HG02588 (cell line): ENCODE measurements at regions not wholly inside any gene's neighbourhood (a gene's known extent, or its start where the extent isn't known, plus 50 kb on each side); places are given as distances from the start of the nearest gene placed in this dataset.

ENCODE experiments used
- ATAC-seq: cut with Tn5 transposase; IDR thresholded peaks from one replicate; pipeline ENCODE4 v1.9.1; 2021; ENCODE audit warnings: mild to moderate bottlenecking, moderate library complexity; ENCODE audit not compliant: unreplicated experiment

- ATAC-seq, result no peak
Measured at GRCh38 chr6:1257778-1258177, 54.1 kb upstream of the FOXQ1 start.

GRCh38 chr6:1256435-1257008, 55.4 kb upstream of the FOXQ1 start:
- ATAC-seq, result no peak

GRCh38 chr6:1255636-1256365, 56.1 kb upstream of the FOXQ1 start:
- ATAC-seq, result no peak

DNA sequence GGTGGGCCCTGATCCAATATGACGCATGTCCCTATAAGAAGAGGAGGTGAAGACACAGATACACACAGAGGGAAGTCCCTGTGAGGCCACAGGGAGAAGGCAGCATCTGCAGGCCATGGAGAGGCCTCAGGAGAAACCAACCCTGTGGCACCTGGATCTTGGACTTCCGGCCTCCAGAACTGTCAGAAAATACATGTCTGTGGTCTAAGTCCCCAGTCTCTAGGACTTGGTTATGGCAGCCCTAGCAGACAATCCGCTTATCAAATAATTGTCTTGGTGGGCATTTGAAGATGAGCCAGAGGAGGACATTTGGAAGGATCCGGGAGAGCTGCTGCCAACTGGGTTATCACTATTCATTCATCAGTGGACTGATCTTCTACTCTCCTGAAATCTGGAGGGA, 57.6 kb upstream of the FOXQ1 start:
- no peak for ATAC-seq

DNA sequence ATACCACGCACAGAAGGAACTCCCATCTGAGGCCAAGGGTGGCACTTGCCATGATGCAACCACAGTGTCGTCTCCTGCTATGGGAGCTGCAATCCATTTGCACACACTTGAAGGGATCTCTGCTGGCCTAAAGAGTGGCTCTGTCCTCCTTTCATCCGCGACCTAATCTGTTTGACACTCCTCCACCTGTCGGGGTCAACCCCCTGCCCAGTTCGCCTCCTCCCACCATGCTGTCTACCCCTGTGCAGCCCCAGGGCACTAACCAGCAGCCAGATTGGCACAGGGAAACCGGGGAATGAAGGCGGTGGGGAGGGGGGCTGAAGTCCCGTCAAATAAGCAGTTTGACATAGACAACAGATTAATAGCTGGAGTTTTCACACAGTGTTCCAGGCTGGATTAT, 58.1 kb upstream of the FOXQ1 start:
- ATAC-seq, result no peak

GRCh38 chr6:1251198-1252155, 60.4 kb upstream of the FOXQ1 start:
- no peak for ATAC-seq

DNA sequence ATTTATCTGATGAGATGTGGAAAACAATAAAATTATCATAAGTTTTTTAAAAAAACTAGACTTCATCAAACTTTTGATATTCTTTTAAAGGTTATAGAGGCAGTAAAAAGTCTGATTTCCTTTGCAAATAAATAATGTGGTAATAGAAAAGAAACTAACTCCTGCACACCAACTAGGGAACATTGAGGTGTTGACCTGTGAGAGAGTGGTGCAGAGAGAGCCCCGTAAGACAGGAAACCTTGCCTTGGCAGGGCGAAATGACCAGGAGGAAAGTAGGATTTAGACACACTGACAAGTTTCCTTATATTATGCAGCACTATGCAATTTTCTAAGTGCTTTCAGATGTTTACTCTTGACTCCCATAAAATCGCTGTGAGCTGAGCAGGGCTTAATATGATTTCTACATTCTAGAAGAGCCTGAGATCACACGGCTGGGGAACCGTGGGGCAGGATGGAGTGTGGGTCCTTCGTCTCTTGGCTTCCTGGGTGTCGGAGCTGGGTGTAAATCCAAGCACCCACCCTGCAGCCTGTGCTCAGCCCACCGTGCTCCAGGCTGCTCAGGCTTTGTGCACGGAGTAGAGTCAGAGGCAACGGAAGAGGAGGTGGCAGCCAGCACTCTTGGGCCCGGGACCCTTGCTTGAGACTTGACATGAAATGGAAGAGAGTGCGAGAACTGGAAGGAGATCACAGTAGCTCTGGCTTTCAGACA, 61.3 kb upstream of the FOXQ1 start:
- ATAC-seq, result no peak

DNA sequence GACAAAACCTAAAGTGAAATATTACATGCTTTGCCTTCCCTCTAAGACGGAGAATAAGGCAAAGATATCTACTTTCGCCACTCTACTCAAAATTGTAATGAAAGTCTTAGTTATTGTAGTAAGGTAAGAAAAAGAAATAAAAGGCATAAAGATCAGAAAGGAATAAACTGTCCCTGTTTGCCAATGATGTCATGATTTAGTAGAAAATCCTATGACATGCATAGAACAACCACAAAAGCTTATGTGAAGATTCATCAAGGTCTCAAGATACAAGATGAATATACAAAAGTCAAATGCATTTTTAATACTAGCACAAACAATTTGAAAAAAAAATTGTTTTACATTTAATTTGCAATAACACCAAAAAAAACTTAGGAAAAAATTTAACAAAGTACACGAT, 64.0 kb upstream of the FOXQ1 start:
- ATAC-seq, result no peak

- ATAC-seq, result no peak
Measured at GRCh38 chr6:1247056-1247455, 64.8 kb upstream of the FOXQ1 start.

DNA sequence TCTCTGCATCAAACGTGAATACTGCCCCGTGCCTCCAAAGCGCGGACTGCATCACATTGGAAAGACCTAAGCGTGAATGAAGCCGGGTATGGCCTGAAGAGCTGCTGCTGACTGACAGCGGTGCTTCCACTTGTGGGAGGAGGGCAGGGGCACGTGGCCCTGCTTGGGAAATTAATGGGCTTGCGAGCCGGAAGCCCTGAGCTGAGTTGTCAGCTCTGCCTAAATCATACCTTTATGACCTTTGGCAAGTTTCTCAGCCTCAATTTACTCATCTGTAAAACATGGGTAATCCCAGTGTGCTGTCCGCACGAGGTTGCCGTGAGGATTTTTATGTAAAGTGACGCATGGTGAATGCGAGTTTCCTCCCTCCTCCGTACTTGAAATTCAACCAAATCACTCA, 67.0 kb upstream of the FOXQ1 start:
- ATAC-seq, result no peak

GRCh38 chr6:1244278-1244677, 67.6 kb upstream of the FOXQ1 start:
- no peak for ATAC-seq

DNA sequence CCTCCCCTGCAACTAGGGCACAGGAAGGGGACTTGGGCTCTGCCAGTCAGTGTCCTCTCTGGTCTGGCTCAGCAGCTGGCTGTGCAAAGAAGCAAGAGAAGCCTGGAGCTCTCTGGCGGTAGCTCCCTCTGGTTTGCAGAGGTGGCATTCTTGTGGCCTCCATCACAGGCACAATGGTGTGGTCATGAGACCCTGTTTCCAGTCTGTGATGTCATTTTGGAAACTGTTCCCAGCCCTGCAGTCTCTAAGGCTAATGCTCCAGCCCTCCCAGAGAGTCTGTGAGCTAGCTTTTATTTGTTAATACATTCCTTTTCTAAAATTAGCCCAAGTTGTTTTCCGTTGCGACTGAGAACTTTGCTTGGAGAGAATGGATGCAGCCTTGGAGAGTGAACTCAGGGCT, 69.5 kb upstream of the FOXQ1 start:
- no peak for ATAC-seq

DNA sequence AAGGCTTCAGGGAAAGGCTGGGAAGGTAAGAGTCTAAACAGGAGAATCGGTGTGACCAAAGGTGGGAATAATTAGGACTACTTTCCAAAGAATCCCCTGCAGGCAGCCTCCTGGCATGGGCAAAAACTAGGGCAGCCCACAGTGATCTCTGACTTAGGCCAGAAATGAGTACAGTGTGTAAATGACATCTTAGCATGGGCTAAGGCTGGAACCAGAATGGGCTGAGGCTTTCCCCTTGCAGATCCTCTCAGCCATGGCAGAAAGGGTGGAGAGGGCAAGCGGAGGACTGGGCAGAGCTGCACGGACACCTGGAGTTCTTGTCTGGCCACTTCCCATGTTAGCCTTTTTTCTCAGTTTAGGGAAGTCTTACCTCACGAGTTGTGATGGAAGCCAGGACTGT, 69.9 kb upstream of the FOXQ1 start:
- ATAC-seq, result no peak

DNA sequence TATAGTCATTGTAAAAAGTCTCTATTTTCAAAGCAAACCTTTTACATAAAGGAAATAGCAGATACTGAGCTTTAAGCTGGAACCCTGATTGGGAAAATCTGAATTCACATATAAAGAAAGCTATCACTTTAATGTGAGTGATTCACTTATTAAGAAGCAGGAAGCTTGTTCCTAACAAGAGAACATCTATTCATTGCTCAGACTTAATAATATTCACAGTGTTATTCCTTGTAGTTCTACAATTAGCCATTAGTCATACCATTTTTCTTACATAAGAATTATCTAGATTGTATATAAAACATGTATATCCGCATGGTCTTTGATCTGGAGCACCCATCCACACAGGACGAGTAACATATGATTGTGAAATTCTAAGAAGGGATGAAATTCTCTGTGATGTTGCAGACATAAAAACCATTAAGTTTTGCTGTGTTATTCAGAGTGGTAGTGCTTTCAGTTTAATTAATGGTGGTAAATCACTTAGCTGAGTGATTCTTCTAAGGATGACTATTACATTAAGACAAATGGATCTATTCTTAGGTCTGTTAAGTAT, 71.1 kb upstream of the FOXQ1 start:
- ATAC-seq, result no peak

- ATAC-seq, result no peak
Measured at GRCh38 chr6:1239805-1240204, 72.1 kb upstream of the FOXQ1 start.

GRCh38 chr6:1238040-1238439, 73.9 kb upstream of the FOXQ1 start:
- ATAC-seq, result no peak

DNA sequence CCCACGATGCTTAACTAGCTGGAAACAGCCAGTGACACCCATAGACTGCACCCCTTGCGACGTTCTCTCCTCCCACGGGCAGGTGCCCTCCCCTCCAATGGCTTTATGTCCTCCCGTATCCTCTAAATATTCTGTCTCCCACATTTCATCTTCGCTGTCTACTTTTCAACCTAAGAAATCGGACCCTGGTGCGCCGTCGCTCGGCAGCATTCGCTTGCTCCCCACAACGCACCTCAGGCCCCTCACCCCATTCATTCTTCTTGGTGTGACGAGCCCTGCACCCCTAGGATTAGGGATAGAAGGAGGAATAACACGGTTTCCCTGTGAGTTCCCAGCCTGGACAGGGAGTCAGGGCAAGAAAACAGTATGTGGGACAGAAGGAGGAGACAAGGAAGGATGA, 74.3 kb upstream of the FOXQ1 start:
- no peak for ATAC-seq

DNA sequence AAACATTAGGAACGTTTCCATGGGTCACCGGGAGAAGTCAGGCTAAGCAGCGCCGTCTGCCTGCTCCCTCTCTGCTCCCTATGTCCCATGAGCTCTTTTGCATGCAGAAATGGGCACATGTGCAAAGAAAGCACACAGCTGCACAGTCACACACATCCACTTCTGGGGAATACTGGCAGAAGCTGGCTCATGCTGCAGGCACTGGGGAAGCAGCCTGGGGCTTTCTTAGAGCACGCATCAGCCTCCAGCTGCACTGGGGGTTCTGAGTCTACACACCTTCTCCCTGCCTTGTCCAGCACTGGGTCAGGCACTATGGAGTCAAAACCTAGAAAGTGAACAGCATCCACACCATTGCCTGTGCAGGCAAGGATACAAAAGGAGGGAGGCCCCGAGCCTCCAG, 76.1 kb upstream of the FOXQ1 start:
- ATAC-seq, result no peak

DNA sequence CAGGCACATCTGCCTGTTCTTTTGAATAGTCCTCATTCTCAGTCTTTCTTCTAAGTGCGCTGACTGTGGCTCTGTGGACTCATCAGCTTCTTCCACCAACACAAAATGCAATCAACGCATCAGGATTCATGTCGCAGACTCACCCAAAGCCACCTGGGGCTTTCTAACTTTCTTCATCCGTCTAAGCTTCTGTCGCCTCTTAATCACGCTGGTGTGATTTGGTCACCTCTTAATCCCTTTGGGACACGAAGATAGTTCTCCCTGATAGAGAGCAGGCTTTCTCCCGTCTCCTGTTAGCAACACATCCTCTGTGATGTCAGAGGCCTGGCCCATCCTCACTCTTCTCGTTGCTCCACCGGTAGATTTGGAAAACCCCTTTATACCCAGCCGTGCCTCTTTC, 78.0 kb upstream of the FOXQ1 start:
- ATAC-seq, result no peak

DNA sequence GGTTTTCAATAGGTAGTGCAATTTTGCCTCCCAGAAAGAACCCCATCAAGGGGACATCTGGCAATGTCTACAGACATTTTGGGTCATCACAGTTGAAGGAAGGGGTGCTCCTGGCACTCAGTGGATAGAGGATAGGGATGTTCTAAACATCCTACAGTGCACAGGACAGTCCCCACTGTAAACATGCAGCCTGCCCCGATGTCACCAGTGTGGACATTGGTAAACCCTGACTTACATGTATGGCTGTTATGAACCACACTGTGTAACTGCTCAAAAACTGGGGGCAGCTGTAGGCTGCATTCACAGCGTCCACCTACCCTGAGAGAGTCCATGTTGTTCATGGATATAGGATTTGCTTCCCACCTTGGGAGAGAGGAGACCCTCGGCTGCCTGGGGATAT, 79.3 kb upstream of the FOXQ1 start:
- ATAC-seq, result no peak

GRCh38 chr6:1231941-1232340, 80.0 kb upstream of the FOXQ1 start:
- ATAC-seq, result no peak
